OCI-LY7 (cell line): ENCODE measurements at regions not wholly inside any gene's neighbourhood (a gene's known extent, or its start where the extent isn't known, plus 50 kb on each side); places are given as distances from the start of the nearest gene placed in this dataset.

ENCODE experiments used
- BruUV-seq: library from RNA; stranded (reverse); fragments of 400-500 nt; replicated peaks from 2 replicates; lab custom pipeline; 2021; lab: Mats Ljungman, UMichigan
- CTCF ChIA-PET: fragments of 300-600 bp; sonication (Branson Sonifier 250); formaldehyde crosslinking; loops from one replicate; lab custom pipeline; 2022; ENCODE audit warnings: antibody characterized with exemption; ENCODE audit not compliant: unreplicated experiment; lab: Charles Lee
- POLR2A ChIA-PET: fragments of 300-600 bp; sonication (Branson Sonifier 250); formaldehyde crosslinking; loops from one replicate; lab custom pipeline; 2022; ENCODE audit warnings: antibody characterized with exemption; lab: Charles Lee
- DNase-seq: peaks from one replicate; pipeline ENCODE4 v3.0.0-alpha.2; 2015; ENCODE audit warnings: low spot score
- H2AFZ ChIP-seq: fragments of 200-600 bp; sonication (generic), shearing (Covaris generic); 2 replicates; pipeline ENCODE4 v1.6.1; 2014; ENCODE audit warnings: mild to moderate bottlenecking, antibody characterized with exemption, low read length, moderate library complexity
- H3K27ac ChIP-seq: fragments of 200-600 bp; sonication (generic); 2 replicates; pipeline ENCODE4 v1.5.1; 2014; ENCODE audit warnings: mixed run types, low read depth, mild to moderate bottlenecking, moderate library complexity, low read length, inconsistent platforms; ENCODE audit not compliant: poor library complexity, severe bottlenecking
- H3K36me3 ChIP-seq: fragments of 200-600 bp; sonication (generic); 2 replicates; pipeline ENCODE4 v1.6.1; 2014; ENCODE audit warnings: mild to moderate bottlenecking, antibody characterized with exemption, low read length, moderate library complexity, mixed read lengths; ENCODE audit not compliant: insufficient read depth
- H3K4me1 ChIP-seq: fragments of 200-600 bp; sonication (generic); 2 replicates; pipeline ENCODE4 v1.5.1; 2014; ENCODE audit warnings: mild to moderate bottlenecking, low read length; ENCODE audit not compliant: insufficient read depth, poor library complexity, severe bottlenecking
- H3K4me2 ChIP-seq: fragments of 200-600 bp; sonication (generic); 2 replicates; pipeline ENCODE4 v1.6.1; 2014; ENCODE audit warnings: mild to moderate bottlenecking, low read length
- H3K4me3 ChIP-seq: fragments of 200-600 bp; sonication (generic); 2 replicates; pipeline ENCODE4 v1.5.1; 2014; ENCODE audit warnings: mild to moderate bottlenecking, low read depth, low read length; ENCODE audit not compliant: poor library complexity, severe bottlenecking
- H3K79me2 ChIP-seq: fragments of 200-600 bp; sonication (generic); 2 replicates; pipeline ENCODE4 v1.6.1; 2016; ENCODE audit warnings: low read depth, mild to moderate bottlenecking, low read length, moderate library complexity, mixed read lengths; ENCODE audit not compliant: insufficient read depth
- H3K9me2 ChIP-seq: fragments of 200-600 bp; sonication (generic); 2 replicates; pipeline ENCODE4 v1.6.1; 2016; ENCODE audit warnings: mild to moderate bottlenecking, low read length, mixed read lengths; ENCODE audit not compliant: insufficient read depth
- H3K9me3 ChIP-seq: fragments of 200-600 bp; sonication (generic); 2 replicates; pipeline ENCODE4 v1.6.1; 2014; ENCODE audit warnings: mild to moderate bottlenecking, mixed run types, low read length, mixed read lengths
- H4K20me1 ChIP-seq: fragments of 200-600 bp; sonication (generic); 2 replicates; pipeline ENCODE4 v1.6.1; 2014; ENCODE audit warnings: mild to moderate bottlenecking, antibody characterized with exemption, low read length, moderate library complexity, mixed read lengths; ENCODE audit not compliant: insufficient read depth
- CTCF ChIP-seq: fragments of 200-600 bp; sonication (generic); conservative IDR thresholded peaks from 2 replicates; pipeline ENCODE4 v1.5.1; 2014; ENCODE audit warnings: mild to moderate bottlenecking, antibody characterized with exemption, low read length, moderate library complexity, mixed read lengths
- EZH2phosphoT487 ChIP-seq: fragments of 200-600 bp; sonication (generic); IDR thresholded peaks from 2 replicates; pipeline ENCODE4 v1.6.1; 2018; ENCODE audit warnings: low read depth, borderline replicate concordance, mild to moderate bottlenecking, mixed run types, antibody characterized with exemption, low read length, moderate library complexity, mixed read lengths
- intact Hi-C: fragments of 100-400 bp; cut with micrococcal nuclease; formaldehyde crosslinking; loops from one replicate; pipeline ENCODE4 v1.10.0; 2022; ENCODE audit not compliant: unreplicated experiment

- Histone ChIP-seq H3K36me3 (no peaks in the 10 kb centered on the region), H3K4me3 (no peak overlapping the region), H3K27ac (no peak overlapping the region), H3K4me1 (no peaks in the 10 kb centered on the region), H4K20me1 (no peaks in the 10 kb centered on the region), H3K9me2 (no peaks in the 10 kb centered on the region), H3K4me2 (no peak overlapping the region), H2AFZ (no peak overlapping the region), H3K9me3 (no peaks in the 10 kb centered on the region), H3K79me2 (no peaks in the 10 kb centered on the region)
- CTCF ChIA-PET, result no interaction called here
- no peak for TF ChIP-seq CTCF
- TF ChIP-seq EZH2phosphoT487, result no peak
- no TSS peak for BruUV-seq
- POLR2A ChIA-PET, result interaction anchor here (1.0 kb wide), 1 partner anchor 9 kb away, joined by 4 read pairs; no protein-coding TSS in a partner anchor
- DNase-seq, result no peak
- intact Hi-C loops, result no loop called here
Measured at GRCh38 chr5:107790671-107791070, 119.9 kb upstream of the EFNA5 start.

- intact Hi-C loops, result loop anchor here (5.0 kb wide), 1 partner anchor 51 kb away; no protein-coding TSS in a partner anchor
- Histone ChIP-seq H3K27ac (no peak overlapping the region), H3K36me3 (no peaks in the 10 kb centered on the region), H3K9me2 (no peaks in the 10 kb centered on the region), H3K79me2 (no peaks in the 10 kb centered on the region), H3K4me1 (no peaks in the 10 kb centered on the region), H3K4me3 (no peak overlapping the region), H3K4me2 (no peak overlapping the region), H4K20me1 (no peaks in the 10 kb centered on the region), H3K9me3 (no peaks in the 10 kb centered on the region), H2AFZ (no peak overlapping the region)
- TF ChIP-seq EZH2phosphoT487, result no peak
- no peak for TF ChIP-seq CTCF
- CTCF ChIA-PET, result no interaction called here
- BruUV-seq, result no TSS peak
- POLR2A ChIA-PET, result no interaction called here
- no peak for DNase-seq
Measured at GRCh38 chr5:107786424-107786823, 115.7 kb upstream of the EFNA5 start.

GRCh38 chr5:107783551-107783950, 112.8 kb upstream of the EFNA5 start:
- CTCF ChIA-PET, result no interaction called here
- no peaks in the 10 kb centered on the region for H3K36me3 ChIP-seq
- no peaks in the 10 kb centered on the region for H3K79me2 ChIP-seq
- POLR2A ChIA-PET, result interaction anchor here (1.0 kb wide), 1 partner anchor 16 kb away, joined by 3 read pairs; no protein-coding TSS in a partner anchor
- H3K9me3 ChIP-seq, result no peaks in the 10 kb centered on the region
- no peaks in the 10 kb centered on the region for H3K4me1 ChIP-seq
- no peak overlapping the region for H2AFZ ChIP-seq
- TF ChIP-seq CTCF (no peak), EZH2phosphoT487 (no peak)
- BruUV-seq, result no TSS peak
- no peak for DNase-seq
- H3K9me2 ChIP-seq, result no peaks in the 10 kb centered on the region
- no peak overlapping the region for H3K27ac ChIP-seq
- no peak overlapping the region for H3K4me3 ChIP-seq
- intact Hi-C loops, result no loop called here
- H3K4me2 ChIP-seq, result no peak overlapping the region
- no peaks in the 10 kb centered on the region for H4K20me1 ChIP-seq
